ENCODE measurements at regions not wholly inside any gene's neighbourhood (a gene's known extent, or its start where the extent isn't known, plus 50 kb on each side); places are given as distances from the start of the nearest gene placed in this dataset.

DNA sequence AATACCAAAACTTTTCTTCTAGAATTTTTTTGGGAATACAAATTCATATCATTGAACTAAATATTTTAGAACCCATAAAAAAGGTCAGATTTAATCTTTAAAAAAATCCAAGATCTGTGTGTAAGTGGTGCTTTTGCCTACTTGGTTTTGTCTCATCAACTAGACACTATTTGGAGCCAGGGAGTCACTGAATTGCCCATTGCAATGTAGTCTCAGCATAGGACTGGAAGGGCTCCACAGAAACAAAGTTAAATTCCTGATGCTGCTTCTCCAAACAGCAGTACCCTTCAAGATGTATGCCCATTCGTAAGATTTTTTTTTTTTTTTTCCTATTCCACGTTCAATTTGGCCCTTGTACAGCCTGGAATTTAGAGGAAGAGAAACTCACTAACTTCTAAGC is 208.0 kb upstream of the MPDZ start:
- DNase-seq (ENCODE audit: low read depth, low spot score): no peak
- Histone ChIP-seq H3K27ac (ENCODE audit: low read length) (no peak overlapping the region), H3K4me1 (ENCODE audit: control insufficient read depth, insufficient read depth, low read length) (no peaks in the 10 kb centered on the region), H3K9me3 (ENCODE audit: control insufficient read depth, insufficient read depth, low read depth, low read length) (no peaks in the 10 kb centered on the region), H3K4me3 (ENCODE audit: low read depth in 2 of 2, low read length in 2 of 2) (no peak overlapping the region), H3K36me3 (ENCODE audit: control insufficient read depth, insufficient read depth, low read length) (no peaks in the 10 kb centered on the region), H3K27me3 (ENCODE audit: control insufficient read depth, insufficient read depth, low read length) (no peaks in the 10 kb centered on the region)
- in situ Hi-C loops (cut with HindIII; ENCODE audit: low pct_unique_long_range_greater_than_20kb, low sequenced_read_pairs) (no loop called here), intact Hi-C loops (cut with micrococcal nuclease; ENCODE audit: unreplicated experiment) (no loop called here)
- ChIA-PET CTCF (no interaction called here), POLR2A (no interaction called here)
- BruUV-seq (replicated peaks): no TSS peak
- TF ChIP-seq TCF7L2 (IDR thresholded peaks at IDR 0.05; ENCODE audit: low read depth, low read length): no peak
- TF ChIP-seq, protein P1, sequence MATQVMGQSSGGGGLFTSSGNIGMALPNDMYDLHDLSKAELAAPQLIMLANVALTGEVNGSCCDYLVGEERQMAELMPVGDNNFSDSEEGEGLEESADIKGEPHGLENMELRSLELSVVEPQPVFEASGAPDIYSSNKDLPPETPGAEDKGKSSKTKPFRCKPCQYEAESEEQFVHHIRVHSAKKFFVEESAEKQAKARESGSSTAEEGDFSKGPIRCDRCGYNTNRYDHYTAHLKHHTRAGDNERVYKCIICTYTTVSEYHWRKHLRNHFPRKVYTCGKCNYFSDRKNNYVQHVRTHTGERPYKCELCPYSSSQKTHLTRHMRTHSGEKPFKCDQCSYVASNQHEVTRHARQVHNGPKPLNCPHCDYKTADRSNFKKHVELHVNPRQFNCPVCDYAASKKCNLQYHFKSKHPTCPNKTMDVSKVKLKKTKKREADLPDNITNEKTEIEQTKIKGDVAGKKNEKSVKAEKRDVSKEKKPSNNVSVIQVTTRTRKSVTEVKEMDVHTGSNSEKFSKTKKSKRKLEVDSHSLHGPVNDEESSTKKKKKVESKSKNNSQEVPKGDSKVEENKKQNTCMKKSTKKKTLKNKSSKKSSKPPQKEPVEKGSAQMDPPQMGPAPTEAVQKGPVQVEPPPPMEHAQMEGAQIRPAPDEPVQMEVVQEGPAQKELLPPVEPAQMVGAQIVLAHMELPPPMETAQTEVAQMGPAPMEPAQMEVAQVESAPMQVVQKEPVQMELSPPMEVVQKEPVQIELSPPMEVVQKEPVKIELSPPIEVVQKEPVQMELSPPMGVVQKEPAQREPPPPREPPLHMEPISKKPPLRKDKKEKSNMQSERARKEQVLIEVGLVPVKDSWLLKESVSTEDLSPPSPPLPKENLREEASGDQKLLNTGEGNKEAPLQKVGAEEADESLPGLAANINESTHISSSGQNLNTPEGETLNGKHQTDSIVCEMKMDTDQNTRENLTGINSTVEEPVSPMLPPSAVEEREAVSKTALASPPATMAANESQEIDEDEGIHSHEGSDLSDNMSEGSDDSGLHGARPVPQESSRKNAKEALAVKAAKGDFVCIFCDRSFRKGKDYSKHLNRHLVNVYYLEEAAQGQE (IDR thresholded peaks at IDR 0.05; ENCODE audit: insufficient read depth in 1 of 2, low read depth in 2 of 2, low read length in 1 of 2): no peak
- no peak for TF ChIP-seq POLR2AphosphoS5 (IDR thresholded peaks at IDR 0.05; ENCODE audit: low read depth, low read length)
- TF ChIP-seq, protein P2, sequence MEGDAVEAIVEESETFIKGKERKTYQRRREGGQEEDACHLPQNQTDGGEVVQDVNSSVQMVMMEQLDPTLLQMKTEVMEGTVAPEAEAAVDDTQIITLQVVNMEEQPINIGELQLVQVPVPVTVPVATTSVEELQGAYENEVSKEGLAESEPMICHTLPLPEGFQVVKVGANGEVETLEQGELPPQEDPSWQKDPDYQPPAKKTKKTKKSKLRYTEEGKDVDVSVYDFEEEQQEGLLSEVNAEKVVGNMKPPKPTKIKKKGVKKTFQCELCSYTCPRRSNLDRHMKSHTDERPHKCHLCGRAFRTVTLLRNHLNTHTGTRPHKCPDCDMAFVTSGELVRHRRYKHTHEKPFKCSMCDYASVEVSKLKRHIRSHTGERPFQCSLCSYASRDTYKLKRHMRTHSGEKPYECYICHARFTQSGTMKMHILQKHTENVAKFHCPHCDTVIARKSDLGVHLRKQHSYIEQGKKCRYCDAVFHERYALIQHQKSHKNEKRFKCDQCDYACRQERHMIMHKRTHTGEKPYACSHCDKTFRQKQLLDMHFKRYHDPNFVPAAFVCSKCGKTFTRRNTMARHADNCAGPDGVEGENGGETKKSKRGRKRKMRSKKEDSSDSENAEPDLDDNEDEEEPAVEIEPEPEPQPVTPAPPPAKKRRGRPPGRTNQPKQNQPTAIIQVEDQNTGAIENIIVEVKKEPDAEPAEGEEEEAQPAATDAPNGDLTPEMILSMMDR (IDR thresholded peaks at IDR 0.05): no peak
- TF ChIP-seq SIN3A (IDR thresholded peaks at IDR 0.05; ENCODE audit: borderline replicate concordance, insufficient read depth, low read depth, low read length): no peak
- ATAC-seq: no peak

DNA sequence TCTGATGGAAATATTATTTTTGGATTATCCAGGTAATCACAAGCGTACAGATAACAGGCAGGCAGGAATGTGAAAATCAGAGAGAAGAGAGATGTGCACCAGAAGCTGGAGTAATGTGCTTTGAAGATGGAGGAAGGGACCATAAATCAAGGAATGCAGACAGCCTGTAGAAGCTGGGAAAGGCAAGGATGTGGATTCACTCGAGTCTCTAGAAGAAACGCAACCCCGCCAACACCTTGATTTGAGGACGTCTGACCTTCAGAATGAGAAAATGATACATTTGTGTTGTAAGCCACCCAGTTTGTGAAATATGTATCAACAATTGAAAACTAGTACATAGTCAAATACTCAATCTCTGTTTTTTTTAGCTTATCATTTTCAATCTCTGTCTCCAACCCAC is 207.6 kb upstream of the MPDZ start:
- POLR2A ChIA-PET: no interaction called here
- Histone ChIP-seq H3K9me3 (ENCODE audit: control insufficient read depth, insufficient read depth, low read depth, low read length) (no peaks in the 10 kb centered on the region), H3K4me1 (ENCODE audit: control insufficient read depth, insufficient read depth, low read length) (no peaks in the 10 kb centered on the region), H3K27me3 (ENCODE audit: control insufficient read depth, insufficient read depth, low read length) (no peaks in the 10 kb centered on the region), H3K36me3 (ENCODE audit: control insufficient read depth, insufficient read depth, low read length) (no peaks in the 10 kb centered on the region), H3K27ac (ENCODE audit: low read length) (no peak overlapping the region), H3K4me3 (ENCODE audit: low read depth in 2 of 2, low read length in 2 of 2) (no peak overlapping the region)
- intact Hi-C loops (cut with micrococcal nuclease; ENCODE audit: unreplicated experiment): no loop called here
- CTCF ChIA-PET: no interaction called here
- TF ChIP-seq SIN3A (IDR thresholded peaks at IDR 0.05; ENCODE audit: borderline replicate concordance, insufficient read depth, low read depth, low read length) (no peak), TCF7L2 (IDR thresholded peaks at IDR 0.05; ENCODE audit: low read depth, low read length) (no peak), POLR2AphosphoS5 (IDR thresholded peaks at IDR 0.05; ENCODE audit: low read depth, low read length) (no peak)
- TF ChIP-seq, protein P2 (IDR thresholded peaks at IDR 0.05): no peak
- TF ChIP-seq, protein P1 (IDR thresholded peaks at IDR 0.05; ENCODE audit: insufficient read depth in 1 of 2, low read depth in 2 of 2, low read length in 1 of 2): no peak
- BruUV-seq (replicated peaks): no TSS peak
- DNase-seq (ENCODE audit: low read depth, low spot score) (no peak), ATAC-seq (no peak)
- in situ Hi-C loops (cut with HindIII; ENCODE audit: low pct_unique_long_range_greater_than_20kb, low sequenced_read_pairs): no loop called here
